MM.1S (cell line): ENCODE measurements at regions not wholly inside any gene's neighbourhood (a gene's known extent, or its start where the extent isn't known, plus 50 kb on each side); places are given as distances from the start of the nearest gene placed in this dataset.

Experiments used
- DNase-seq: peaks from one replicate; pipeline ENCODE4 v3.0.0-alpha.2; 2015
- H2AFZ ChIP-seq: fragments of 300-600 bp; sonication (generic); 2 replicates; pipeline ENCODE4 v1.6.0; 2016; ENCODE audit warnings: antibody characterized with exemption, low read length
- H3F3A ChIP-seq: fragments of 300-600 bp; sonication (generic); 2 replicates; pipeline ENCODE4 v1.6.1; 2016; ENCODE audit warnings: mild to moderate bottlenecking, antibody characterized with exemption, low read length, moderate library complexity, mixed read lengths; ENCODE audit not compliant: insufficient read depth
- H3K27ac ChIP-seq: fragments of 300-600 bp; sonication (generic); 2 replicates; pipeline ENCODE4 v1.5.1; 2016; ENCODE audit warnings: mild to moderate bottlenecking, low read length
- H3K27me3 ChIP-seq: fragments of 300-600 bp; sonication (generic); replicated peaks from 2 replicates; pipeline ENCODE4 v1.6.0; 2016; ENCODE audit warnings: low read length; ENCODE audit not compliant: insufficient read depth
- H3K36me3 ChIP-seq: fragments of 300-600 bp; sonication (generic); replicated peaks from 2 replicates; pipeline ENCODE4 v1.6.1; 2016; ENCODE audit warnings: mild to moderate bottlenecking, low read length, mixed read lengths; ENCODE audit not compliant: insufficient read depth
- H3K4me1 ChIP-seq: fragments of 300-600 bp; sonication (generic); 2 replicates; pipeline ENCODE4 v1.6.1; 2016; ENCODE audit warnings: low read length, mixed read lengths
- H3K4me2 ChIP-seq: fragments of 300-600 bp; sonication (generic); 2 replicates; pipeline ENCODE4 v1.6.0; 2016; ENCODE audit warnings: low read depth, low read length
- H3K4me3 ChIP-seq: fragments of 300-600 bp; sonication (generic); 2 replicates; pipeline ENCODE4 v1.5.1; 2016; ENCODE audit warnings: low read length, mixed read lengths
- H3K79me2 ChIP-seq: fragments of 300-600 bp; sonication (generic); 2 replicates; pipeline ENCODE4 v1.6.1; 2016; ENCODE audit warnings: mixed run types, low read length, mixed read lengths
- H3K9ac ChIP-seq: fragments of 300-600 bp; sonication (generic); 2 replicates; pipeline ENCODE4 v1.6.1; 2016; ENCODE audit warnings: low read length, mixed read lengths
- H3K9me2 ChIP-seq: fragments of 300-600 bp; sonication (generic); replicated peaks from 2 replicates; pipeline ENCODE4 v1.6.1; 2016; ENCODE audit warnings: mild to moderate bottlenecking, low read length, mixed read lengths; ENCODE audit not compliant: insufficient read depth
- H3K9me3 ChIP-seq: fragments of 300-600 bp; sonication (generic); replicated peaks from 2 replicates; pipeline ENCODE4 v1.6.1; 2016; ENCODE audit warnings: mild to moderate bottlenecking, low read length, mixed read lengths; ENCODE audit not compliant: insufficient read depth
- H4K20me1 ChIP-seq: fragments of 300-600 bp; sonication (generic); 2 replicates; pipeline ENCODE4 v1.6.1; 2016; ENCODE audit warnings: mild to moderate bottlenecking, low read length, moderate library complexity, mixed read lengths; ENCODE audit not compliant: insufficient read depth
- EZH2 ChIP-seq: fragments of 300-600 bp; sonication (generic); optimal IDR thresholded peaks from 2 replicates; pipeline ENCODE3; 2017; ENCODE audit warnings: low read depth, mild to moderate bottlenecking, antibody characterized with exemption, low read length, mixed read lengths
- EZH2phosphoT487 ChIP-seq: fragments of 300-600 bp; sonication (generic); IDR thresholded peaks from 2 replicates; pipeline ENCODE4 v1.6.1; 2018; ENCODE audit warnings: antibody characterized with exemption, low read length
- TF ChIP-seq, protein P1 (sequence below): fragments of 300-600 bp; sonication (generic); IDR thresholded peaks from 2 replicates; pipeline ENCODE4 v1.5.1; 2016; ENCODE audit warnings: antibody characterized with exemption, low read length, mixed read lengths

DNA sequence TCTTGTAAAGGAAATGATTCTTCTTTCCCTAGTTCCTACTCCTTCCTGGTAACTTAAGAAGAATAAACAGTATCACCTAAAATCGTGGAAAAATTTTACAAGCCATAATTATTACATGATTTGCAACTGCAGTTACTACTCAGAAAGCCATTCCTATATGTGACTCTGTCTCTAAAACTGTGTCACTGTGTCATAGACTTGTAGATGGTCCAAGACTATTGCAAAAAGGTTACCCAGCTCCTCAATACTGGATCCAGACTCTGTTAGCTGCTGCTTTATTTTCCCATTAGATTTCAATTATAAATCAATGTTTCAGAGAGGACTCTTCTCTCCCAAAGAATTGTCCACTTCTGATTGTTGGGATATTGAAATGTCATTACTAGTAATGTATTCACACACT lies 142.1 kb upstream of the STMND1 start:
- Histone ChIP-seq H3K36me3 (no peaks in the 10 kb centered on the region), H3K9me2 (no peaks in the 10 kb centered on the region), H3K4me3 (no peak overlapping the region), H3K9ac (no peak overlapping the region), H4K20me1 (no peaks in the 10 kb centered on the region), H3K4me1 (no peaks in the 10 kb centered on the region), H3K4me2 (no peak overlapping the region), H2AFZ (no peak overlapping the region), H3K9me3 (no peaks in the 10 kb centered on the region), H3F3A (no peaks in the 10 kb centered on the region), H3K79me2 (no peaks in the 10 kb centered on the region), H3K27me3 (no peaks in the 10 kb centered on the region), H3K27ac (no peak overlapping the region)
- DNase-seq, result no peak
- no peak for TF ChIP-seq EZH2phosphoT487
- TF ChIP-seq, protein P1, sequence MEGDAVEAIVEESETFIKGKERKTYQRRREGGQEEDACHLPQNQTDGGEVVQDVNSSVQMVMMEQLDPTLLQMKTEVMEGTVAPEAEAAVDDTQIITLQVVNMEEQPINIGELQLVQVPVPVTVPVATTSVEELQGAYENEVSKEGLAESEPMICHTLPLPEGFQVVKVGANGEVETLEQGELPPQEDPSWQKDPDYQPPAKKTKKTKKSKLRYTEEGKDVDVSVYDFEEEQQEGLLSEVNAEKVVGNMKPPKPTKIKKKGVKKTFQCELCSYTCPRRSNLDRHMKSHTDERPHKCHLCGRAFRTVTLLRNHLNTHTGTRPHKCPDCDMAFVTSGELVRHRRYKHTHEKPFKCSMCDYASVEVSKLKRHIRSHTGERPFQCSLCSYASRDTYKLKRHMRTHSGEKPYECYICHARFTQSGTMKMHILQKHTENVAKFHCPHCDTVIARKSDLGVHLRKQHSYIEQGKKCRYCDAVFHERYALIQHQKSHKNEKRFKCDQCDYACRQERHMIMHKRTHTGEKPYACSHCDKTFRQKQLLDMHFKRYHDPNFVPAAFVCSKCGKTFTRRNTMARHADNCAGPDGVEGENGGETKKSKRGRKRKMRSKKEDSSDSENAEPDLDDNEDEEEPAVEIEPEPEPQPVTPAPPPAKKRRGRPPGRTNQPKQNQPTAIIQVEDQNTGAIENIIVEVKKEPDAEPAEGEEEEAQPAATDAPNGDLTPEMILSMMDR, result no peak
- TF ChIP-seq EZH2, result no peak

DNA sequence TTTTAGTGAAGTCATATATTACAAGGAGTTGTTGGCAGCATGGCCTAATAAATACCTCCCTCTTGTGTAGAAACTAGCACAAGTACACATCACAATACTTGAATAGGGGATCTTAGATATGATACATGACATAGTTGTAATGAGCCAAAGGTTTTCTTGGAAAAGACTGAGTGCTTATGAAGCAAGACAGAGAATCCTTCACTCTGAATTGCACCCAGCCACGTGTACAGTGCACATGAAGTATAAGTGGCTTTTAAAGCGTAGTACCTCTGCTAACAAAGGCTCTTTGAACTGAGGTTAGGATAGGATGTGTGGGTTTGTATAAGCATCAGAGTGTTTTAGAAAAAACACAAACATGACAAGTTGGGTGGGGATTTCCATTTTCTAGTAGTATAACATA lies 145.5 kb upstream of the STMND1 start:
- H3K4me3 ChIP-seq, result no peak overlapping the region
- no peaks in the 10 kb centered on the region for H3K9me3 ChIP-seq
- DNase-seq, result no peak
- no peaks in the 10 kb centered on the region for H3K9me2 ChIP-seq
- H3K36me3 ChIP-seq, result no peaks in the 10 kb centered on the region
- no peak overlapping the region for H3K9ac ChIP-seq
- no peak for TF ChIP-seq EZH2phosphoT487
- TF ChIP-seq, protein P1, result no peak
- TF ChIP-seq EZH2, result no peak
- H3K4me2 ChIP-seq, result no peak overlapping the region
- no peak overlapping the region for H2AFZ ChIP-seq
- no peak overlapping the region for H3K27ac ChIP-seq
- H4K20me1 ChIP-seq, result no peaks in the 10 kb centered on the region
- no peaks in the 10 kb centered on the region for H3K27me3 ChIP-seq
- H3K79me2 ChIP-seq, result no peaks in the 10 kb centered on the region
- H3F3A ChIP-seq, result no peaks in the 10 kb centered on the region
- no peaks in the 10 kb centered on the region for H3K4me1 ChIP-seq

DNA sequence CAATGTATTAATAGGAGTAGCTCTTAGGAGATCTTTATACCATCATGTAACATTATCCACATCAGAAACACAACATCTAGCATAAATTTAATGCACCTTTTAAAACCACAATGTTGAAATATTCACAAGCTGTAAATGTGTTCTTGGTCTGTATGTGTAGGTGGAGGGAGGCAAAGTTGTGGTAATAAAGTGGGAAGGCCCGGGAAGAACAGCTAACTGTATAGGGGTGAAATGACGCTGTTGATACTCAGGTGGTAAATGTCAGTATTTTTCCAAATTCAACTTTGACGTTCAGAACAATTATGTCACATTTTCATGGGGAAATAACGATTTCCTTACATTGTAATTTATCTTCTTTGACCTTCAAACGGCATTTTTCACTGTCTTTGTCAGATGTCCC lies 146.0 kb upstream of the STMND1 start:
- Histone ChIP-seq H3K27me3 (no peaks in the 10 kb centered on the region), H3K79me2 (no peaks in the 10 kb centered on the region), H3K27ac (no peak overlapping the region), H3K4me2 (no peak overlapping the region), H3K9ac (no peak overlapping the region), H2AFZ (no peak overlapping the region), H4K20me1 (no peaks in the 10 kb centered on the region), H3K9me2 (no peaks in the 10 kb centered on the region), H3K4me1 (no peaks in the 10 kb centered on the region), H3K9me3 (no peaks in the 10 kb centered on the region), H3K4me3 (no peak overlapping the region), H3K36me3 (no peaks in the 10 kb centered on the region), H3F3A (no peaks in the 10 kb centered on the region)
- DNase-seq, result no peak
- TF ChIP-seq EZH2phosphoT487, result no peak

DNA sequence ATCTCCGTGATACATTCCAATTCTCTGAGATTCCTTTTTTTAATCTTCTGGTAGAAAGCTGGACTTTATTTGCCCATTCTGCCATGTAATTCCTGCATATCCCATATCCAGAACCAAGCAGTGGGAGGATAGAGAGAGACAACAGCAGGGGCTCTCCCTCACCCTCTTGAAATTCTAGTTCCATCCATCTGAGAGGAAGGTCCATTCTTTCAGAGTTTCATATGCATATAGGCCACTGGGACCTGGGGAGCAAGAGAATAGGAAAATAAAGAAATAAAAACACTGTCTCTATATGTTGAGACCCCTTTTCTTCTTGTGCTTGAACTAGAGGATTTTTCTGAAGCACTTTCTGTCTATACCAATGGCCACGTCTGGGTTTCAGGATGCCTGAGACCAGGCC lies 147.9 kb upstream of the STMND1 start:
- Histone ChIP-seq H3K9ac (no peak overlapping the region), H3K9me2 (no peaks in the 10 kb centered on the region), H3K36me3 (no peaks in the 10 kb centered on the region), H3K27ac (no peak overlapping the region), H3K4me2 (no peak overlapping the region), H2AFZ (no peak overlapping the region), H3F3A (no peaks in the 10 kb centered on the region), H3K9me3 (no peaks in the 10 kb centered on the region), H4K20me1 (no peaks in the 10 kb centered on the region), H3K4me1 (no peaks in the 10 kb centered on the region), H3K79me2 (no peaks in the 10 kb centered on the region), H3K27me3 (no peaks in the 10 kb centered on the region), H3K4me3 (no peak overlapping the region)
- DNase-seq, result no peak
- TF ChIP-seq EZH2 (no peak), EZH2phosphoT487 (no peak)
- TF ChIP-seq, protein P1, result no peak
